ENCODE measurements at regions not wholly inside any gene's neighbourhood (a gene's known extent, or its start where the extent isn't known, plus 50 kb on each side); places are given as distances from the start of the nearest gene placed in this dataset.

DNA sequence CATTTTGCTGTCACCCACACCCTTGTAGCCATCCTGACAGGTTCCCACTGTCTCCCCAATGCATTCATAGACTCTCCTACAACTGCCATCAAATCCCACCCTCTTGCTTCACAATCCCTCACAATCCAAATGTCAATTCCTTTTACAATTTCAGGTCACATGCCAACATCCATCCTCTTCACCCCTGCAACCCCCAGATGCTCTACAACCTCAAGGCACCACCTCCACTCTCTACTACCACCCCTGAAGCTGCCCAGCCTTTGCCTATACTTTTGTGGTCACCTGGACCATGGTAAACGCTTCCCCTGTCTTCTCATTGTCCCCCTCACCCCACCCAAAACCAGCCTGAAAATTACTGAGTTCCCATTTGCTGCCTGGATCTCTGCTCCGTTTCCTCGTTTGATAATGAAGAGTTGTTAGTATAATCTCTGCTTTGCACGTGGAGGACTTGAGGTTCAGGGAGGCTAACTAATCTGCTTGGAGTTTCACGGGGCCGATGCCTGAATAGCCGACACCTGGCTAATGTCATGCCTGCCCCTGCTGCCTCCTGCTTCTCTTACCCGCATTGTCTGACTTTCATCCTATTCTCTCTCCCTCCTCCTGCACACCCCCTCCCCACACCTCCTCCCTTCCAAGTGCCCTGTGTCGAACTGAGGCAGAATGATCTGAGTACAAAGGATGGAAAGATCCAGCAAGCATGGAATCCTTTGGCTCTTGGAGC, 82.4 kb upstream of the TOX2 start:
- Histone ChIP-seq H3K4me3 (no peak overlapping the region), H3K27ac (no peak overlapping the region), H3K9me3 (peaks cover 0 to 12% of the 10 kb centered on the region in 2 donors), H3K27me3 (peaks cover 0 to 23% of the 10 kb centered on the region in 2 donors), H3K4me1 (no peaks in the 10 kb centered on the region), H3K36me3 (no peaks in the 10 kb centered on the region)
- DNase-seq (ENCODE audit: low spot score in 2 of 2), result no peak
- intact Hi-C loops (cut with DNase I; ENCODE audit: low total_unique reads), result no loop called here
- TF ChIP-seq, protein P1, sequence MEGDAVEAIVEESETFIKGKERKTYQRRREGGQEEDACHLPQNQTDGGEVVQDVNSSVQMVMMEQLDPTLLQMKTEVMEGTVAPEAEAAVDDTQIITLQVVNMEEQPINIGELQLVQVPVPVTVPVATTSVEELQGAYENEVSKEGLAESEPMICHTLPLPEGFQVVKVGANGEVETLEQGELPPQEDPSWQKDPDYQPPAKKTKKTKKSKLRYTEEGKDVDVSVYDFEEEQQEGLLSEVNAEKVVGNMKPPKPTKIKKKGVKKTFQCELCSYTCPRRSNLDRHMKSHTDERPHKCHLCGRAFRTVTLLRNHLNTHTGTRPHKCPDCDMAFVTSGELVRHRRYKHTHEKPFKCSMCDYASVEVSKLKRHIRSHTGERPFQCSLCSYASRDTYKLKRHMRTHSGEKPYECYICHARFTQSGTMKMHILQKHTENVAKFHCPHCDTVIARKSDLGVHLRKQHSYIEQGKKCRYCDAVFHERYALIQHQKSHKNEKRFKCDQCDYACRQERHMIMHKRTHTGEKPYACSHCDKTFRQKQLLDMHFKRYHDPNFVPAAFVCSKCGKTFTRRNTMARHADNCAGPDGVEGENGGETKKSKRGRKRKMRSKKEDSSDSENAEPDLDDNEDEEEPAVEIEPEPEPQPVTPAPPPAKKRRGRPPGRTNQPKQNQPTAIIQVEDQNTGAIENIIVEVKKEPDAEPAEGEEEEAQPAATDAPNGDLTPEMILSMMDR (IDR thresholded peaks at IDR 0.05), result no peak
- no peak for TF ChIP-seq POLR2AphosphoS5 (IDR thresholded peaks at IDR 0.05)

DNA sequence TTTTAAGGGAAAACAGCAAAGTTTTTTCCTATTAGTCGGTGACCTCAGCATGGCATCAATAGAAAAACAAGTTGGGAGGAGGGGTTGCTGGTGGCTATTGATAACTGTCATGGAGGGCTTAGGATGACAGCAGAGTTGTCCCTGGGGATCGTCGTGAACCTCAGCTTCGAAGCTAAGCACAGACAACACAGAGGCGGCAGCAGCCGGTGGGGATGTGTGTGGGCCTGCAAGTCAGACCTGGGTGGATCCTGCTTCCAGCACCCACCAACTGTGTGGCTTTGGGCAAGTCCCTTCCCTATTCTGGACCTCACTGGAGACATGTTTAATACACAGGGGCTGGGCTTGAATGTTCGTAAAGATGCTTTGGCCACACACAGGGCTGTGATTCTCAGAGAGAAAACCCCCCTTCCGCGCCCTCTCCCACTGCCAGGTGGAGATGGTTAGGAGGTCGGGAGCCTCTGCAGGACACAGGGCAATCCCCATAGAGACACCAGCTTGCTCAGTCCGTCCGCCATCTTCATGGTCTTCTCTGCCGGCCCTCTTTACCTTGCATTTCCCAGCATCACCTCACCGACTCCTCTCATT, 83.1 kb upstream of the TOX2 start:
- TF ChIP-seq, protein P1 (IDR thresholded peaks at IDR 0.05), result no peak
- TF ChIP-seq POLR2A (IDR thresholded peaks at IDR 0.05) (no peak), POLR2AphosphoS5 (IDR thresholded peaks at IDR 0.05) (no peak)
- intact Hi-C loops (cut with DNase I; ENCODE audit: low total_unique reads), result no loop called here
- DNase-seq (ENCODE audit: low spot score in 2 of 2), result no peak
- Histone ChIP-seq H3K27ac (no peak overlapping the region), H3K36me3 (no peaks in the 10 kb centered on the region), H3K9me3 (peaks cover 0 to 12% of the 10 kb centered on the region in 2 donors), H3K4me3 (no peak overlapping the region), H3K27me3 (peaks cover 0 to 26% of the 10 kb centered on the region in 2 donors), H3K4me1 (no peaks in the 10 kb centered on the region)

DNA sequence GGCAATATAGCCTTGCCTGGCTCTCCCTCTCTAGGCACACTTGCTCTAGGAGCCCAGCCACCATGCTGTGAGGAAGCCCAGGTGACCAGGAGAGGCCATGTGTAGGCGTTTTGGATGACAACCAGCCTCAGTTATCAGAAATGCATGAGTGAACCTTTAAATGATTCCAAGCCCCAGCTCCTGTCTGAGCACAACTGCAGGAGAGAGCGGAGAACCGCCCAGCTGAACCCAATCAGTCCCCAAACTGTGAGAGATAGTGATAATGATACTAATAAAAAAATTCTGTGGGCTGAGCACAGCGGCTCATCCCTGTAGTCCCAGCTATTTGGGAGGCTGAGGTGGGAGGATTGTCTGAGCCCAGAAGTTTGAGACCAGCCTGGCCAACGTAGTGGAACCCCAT, 83.8 kb upstream of the TOX2 start:
- no peaks in the 10 kb centered on the region for H3K4me1 ChIP-seq
- H3K9me3 ChIP-seq, result peaks cover 0 to 12% of the 10 kb centered on the region in 2 donors
- no peak overlapping the region for H3K4me3 ChIP-seq
- H3K27ac ChIP-seq, result no peak overlapping the region
- H3K36me3 ChIP-seq, result no peaks in the 10 kb centered on the region
- DNase-seq (ENCODE audit: low spot score in 2 of 2), result no peak
- peaks cover 0 to 26% of the 10 kb centered on the region in 2 donors for H3K27me3 ChIP-seq
- no peak for TF ChIP-seq POLR2AphosphoS5 (IDR thresholded peaks at IDR 0.05)
- TF ChIP-seq, protein P1 (IDR thresholded peaks at IDR 0.05), result no peak
- TF ChIP-seq POLR2A (IDR thresholded peaks at IDR 0.05), result no peak
- intact Hi-C loops (cut with DNase I; ENCODE audit: low total_unique reads), result no loop called here

DNA sequence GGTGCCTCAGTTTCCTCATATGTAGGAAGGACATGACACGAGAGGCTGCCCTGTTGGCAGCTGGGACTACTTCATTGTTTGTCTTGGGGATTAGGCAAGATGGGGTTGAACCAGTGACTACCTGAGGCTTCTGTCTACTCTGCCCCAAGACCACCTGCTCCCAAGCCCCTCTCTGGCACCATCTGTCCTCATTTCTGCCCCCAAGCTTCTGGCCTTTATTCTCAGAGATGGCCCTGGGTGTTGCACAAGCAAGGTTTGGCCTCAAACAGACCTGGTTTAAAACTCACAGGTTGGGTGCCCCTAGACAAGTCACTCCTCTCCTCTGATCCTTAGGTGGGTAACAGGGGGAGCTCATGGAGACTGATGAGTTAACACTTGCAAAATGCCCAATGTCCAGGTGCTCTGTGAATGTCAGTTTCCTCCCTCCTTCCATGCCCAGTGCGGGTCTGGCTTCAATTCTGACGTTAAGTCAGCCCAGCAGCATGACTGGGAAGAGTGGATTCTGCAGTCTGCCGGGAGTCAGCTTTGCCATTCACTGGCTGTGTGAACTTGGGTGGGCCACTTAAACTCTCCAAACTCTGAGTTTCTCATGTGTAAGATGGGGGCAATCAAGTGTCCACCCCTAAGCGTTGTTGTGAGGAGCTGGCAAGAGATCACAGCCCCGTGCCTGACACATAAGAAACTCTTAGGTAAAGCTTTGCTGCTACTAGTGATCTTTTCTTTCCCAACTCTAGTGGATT, 84.5 kb upstream of the TOX2 start:
- peaks cover 0 to 12% of the 10 kb centered on the region in 2 donors for H3K9me3 ChIP-seq

More for the DNA sequence above, 84.5 kb upstream of the TOX2 start:
- intact Hi-C loops (cut with DNase I; ENCODE audit: low total_unique reads), result no loop called here
- Histone ChIP-seq H3K4me3 (no peak overlapping the region), H3K27me3 (peaks cover 0 to 26% of the 10 kb centered on the region in 2 donors), H3K36me3 (no peaks in the 10 kb centered on the region), H3K4me1 (no peaks in the 10 kb centered on the region), H3K27ac (no peak overlapping the region)
- no peak for DNase-seq (ENCODE audit: low spot score in 2 of 2)
- TF ChIP-seq POLR2A (IDR thresholded peaks at IDR 0.05), result no peak
- TF ChIP-seq, protein P1 (IDR thresholded peaks at IDR 0.05), result no peak
- TF ChIP-seq POLR2AphosphoS5 (IDR thresholded peaks at IDR 0.05), result no peak
